ENCODE measurements at regions not wholly inside any gene's neighbourhood (a gene's known extent, or its start where the extent isn't known, plus 50 kb on each side); places are given as distances from the start of the nearest gene placed in this dataset.
"Not testable (repeated sequence)": the region's sequence is repeated elsewhere in the genome, so short reads cannot be mapped to it uniquely, and the experiment has no call there.

DNA sequence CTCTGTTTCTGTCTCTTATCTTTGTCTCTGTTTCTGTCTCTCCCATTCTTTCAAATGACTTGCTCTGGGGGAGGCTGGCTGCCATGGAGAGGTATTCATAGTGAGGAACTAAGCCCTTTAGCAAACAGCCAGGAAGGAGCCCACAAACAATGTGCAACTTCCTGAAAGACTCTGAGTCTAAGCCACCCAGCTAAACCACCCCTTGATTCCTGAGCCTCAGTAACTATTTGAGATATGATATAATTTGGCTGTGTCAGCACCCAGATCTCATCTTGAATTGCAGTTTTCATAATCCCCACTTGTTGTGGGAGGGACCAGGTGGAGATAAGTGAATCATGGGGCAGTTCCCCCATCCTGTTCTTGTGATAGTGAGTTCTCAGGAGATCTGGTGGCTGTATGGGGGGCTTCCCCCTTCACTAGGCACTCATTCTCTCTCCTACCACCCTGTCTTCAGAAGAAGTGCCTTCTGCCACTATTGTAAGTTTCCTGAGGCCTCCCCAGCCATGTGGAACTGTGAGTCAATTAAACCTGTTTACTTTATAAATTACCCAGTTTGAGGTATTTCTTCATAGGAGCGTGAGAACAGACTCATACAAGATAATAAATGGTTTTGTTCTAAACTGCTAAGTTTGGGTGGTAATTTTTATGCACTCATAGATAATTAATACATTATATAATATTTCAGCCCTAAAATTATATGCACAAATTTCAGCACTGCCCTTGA, 121.2 kb upstream of the FOXP2 start:
- DNase-seq (ENCODE audit: low read depth in 4 of 4, low spot score in 3 of 4) = no peak

DNA sequence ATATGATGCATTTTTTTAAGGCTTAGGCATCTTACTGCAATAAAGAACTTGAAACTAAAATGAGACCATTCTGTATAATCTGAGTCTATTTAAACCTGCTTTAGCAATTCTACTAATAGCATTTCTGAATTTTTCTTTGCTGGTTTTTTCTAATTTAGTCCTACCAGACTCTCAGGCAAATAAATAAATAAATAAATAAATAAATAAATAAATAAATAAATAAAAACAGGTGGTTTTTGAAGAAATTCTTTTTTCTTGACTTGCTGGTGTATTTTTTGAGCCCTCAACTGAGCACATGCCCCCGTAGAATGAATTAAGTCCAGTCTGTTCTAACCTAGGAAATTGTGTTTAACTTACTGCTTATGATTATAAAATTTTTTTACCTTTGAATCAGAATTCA, 134.7 kb upstream of the FOXP2 start:
- no peak for DNase-seq (ENCODE audit: low read depth in 4 of 4, low spot score in 3 of 4)

DNA sequence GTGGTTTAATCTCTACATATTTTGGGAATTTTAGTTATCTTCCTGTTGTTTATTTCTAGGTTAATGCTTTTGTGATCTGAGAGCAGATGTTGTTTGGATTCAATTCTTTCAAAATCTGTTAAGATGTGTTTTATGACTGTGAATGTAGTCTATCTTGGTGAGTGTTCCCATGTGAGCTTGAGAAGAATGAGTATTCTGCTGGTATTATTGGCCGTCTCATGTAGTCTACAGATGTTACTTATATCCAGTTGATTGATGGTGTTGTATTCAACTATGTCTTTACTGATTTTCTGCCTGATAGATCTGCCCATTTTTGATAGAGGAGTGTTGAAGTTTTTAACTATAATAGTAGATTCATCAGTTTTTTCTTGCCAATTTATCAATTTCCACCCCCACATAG, 141.4 kb upstream of the FOXP2 start:
- DNase-seq (ENCODE audit: low read depth in 4 of 4, low spot score in 3 of 4) = no peak

DNA sequence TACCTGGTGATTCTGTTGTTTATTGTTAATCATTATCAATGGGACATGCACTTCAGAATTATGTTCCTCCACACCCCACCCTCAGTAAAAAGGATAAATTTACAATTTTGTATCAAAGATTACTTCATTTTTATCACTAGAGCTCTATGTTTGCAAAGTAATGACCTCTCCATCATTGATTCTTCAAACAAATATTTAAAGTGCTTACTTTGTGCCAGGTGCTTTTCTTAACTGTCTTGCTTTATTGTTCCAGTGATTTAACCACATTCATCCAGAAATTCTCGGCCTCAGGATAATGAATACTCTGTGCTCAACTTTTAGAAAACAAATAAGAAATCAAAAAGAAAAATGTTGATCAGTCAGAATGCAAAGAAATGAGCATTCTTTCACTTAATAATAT, 144.9 kb upstream of the FOXP2 start:
- DNase-seq (ENCODE audit: low read depth in 4 of 4, low spot score in 3 of 4) = no peak

DNA sequence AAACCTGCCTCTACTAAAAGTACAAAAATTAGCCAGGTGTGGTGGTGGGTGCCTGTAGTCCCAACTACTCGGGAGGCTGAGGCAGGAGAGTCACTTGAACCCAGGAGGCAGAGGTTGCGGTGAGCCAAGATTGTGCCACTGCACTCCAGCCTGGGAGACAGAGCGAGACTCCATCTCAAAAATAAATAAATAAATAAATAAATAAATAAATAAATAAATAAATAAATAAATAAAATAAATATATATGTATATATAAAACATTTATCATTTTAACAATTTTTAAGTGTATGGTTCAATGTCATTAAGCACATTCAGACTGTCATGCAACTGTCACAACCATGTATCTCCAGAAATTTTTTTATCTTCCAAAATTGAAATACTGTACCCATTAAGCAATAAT, 147.1 kb upstream of the FOXP2 start:
- DNase-seq (ENCODE audit: low read depth in 4 of 4, low spot score in 3 of 4) = not testable (repeated sequence)

DNA sequence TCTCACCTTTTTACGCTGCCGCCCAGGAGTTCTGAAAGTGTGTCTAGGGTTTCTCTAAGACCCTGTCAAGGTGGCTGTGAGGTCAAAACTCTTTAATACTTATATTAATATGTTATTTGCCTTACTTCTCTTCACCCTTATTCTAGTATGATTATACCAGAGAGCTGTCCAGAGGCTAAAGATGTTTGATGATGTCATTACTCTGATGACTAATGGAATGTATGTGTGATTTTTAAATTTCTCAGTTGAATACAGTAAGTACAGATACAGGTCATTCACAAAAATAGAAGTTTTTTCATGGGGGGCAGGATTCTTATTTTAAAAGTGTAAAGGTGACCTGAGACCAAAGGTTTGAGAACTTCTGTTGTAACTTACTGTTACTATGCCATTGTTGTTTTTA, 150.6 kb upstream of the FOXP2 start:
- no peak for DNase-seq (ENCODE audit: low read depth in 4 of 4, low spot score in 3 of 4)

DNA sequence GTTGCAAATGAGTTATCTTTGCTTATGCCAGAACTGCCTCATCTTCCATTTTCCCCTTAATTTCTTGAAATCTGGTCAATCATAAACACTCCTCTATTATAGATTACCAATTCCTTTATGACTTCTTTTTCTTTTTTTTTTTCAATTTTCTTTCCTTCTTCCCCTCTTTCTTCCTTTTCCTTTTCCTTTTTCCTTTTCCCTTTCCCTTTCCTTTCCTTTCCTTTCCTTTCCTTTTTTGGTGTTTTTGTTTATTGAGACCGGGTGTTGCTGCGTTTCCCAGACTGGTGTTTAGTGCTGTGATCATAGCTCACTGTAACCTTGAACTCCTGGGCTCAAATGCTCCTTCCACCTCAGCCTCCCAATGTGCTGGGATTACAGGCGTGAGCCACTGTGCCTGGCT, 151.4 kb upstream of the FOXP2 start:
- DNase-seq (ENCODE audit: low read depth in 4 of 4, low spot score in 3 of 4) = no peak

DNA sequence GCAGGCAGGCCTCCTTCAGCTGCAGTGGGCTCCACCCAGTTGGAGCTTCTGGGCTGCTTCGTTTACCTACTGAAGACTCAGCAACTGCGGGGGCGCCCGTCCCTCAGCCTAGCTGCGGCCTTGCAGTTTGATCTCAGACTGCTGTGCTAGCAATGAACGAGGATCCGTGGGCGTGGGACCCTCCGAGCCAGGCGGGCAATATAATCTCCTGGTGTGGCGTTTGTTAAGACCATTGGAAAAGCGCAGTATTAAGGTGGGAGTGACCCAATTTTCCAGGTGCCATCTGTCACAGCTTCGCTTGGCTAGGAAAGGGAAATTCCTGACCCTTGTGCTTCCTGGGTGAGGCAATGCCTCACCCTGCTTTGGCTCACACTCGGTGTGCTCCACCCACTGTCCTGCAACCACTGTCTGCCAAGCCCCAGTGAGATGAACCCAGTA, 159.2 kb upstream of the FOXP2 start:
- DNase-seq (ENCODE audit: low read depth in 4 of 4, low spot score in 3 of 4) = no peak

DNA sequence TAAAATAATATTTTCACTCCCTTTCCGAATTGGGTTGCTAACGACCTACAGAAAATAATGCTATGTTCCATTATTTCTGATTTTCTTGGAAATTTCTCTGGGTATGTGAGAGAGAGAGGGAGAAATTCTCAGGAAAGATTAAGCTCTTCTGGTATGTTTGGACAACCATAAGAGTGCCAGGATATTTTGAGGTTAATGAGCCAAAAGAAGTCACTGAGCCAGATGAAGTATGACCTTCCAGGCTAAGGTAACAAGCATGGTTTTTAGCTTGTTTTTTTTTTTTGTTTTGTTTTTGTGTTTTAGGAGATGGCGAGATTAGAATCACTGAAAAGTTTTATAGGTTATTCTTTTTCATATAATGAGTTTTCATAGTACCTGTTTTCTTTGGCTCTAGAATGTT, 171.0 kb upstream of the FOXP2 start:
- peak in 2 of 4 donors; percentile 17 to 22 for DNase-seq (ENCODE audit: low read depth in 4 of 4, low spot score in 3 of 4)

DNA sequence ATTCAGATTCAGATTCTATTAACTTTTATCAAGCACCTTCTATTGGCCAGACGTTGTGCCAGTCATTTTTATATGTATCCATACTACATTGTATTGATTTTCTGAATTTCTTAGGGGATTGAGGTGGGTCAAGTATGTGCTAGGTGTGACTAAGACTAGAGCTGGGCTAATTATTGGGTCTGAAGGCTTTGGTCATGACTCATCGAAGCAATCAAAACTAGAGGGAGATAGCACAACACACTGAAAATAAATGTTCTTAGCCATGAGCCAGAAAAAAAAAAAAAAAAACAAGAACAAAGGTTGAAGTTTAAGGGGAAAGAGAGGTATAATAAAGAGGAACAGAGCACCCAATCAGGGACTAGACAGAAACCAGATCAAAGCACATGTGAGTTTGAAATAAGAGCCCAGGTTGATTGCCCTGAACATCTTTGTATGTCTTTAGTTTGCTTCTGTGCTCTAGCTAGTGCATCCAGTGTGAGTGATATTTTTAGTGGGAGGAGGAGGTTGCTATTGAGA, 171.6 kb upstream of the FOXP2 start:
- no peak for DNase-seq (ENCODE audit: low read depth in 4 of 4, low spot score in 3 of 4)

DNA sequence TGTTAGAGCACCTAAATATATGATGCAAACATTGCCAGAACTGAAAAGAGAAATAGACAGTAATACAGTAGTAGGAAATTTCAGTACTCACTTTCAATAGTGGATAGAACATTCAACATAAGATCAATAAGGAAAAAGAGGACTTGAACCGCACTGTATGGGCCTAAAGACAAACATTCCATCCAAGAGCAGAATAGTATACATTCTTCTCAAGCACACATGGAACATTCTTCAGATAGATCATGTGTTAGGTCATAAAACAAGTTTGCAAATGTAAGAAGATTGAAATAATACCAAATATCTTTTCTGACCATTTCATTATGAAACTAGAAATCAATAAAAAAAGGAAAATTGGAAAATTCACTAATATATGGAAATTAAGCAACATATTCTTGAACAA, 185.4 kb upstream of the FOXP2 start:
- DNase-seq (ENCODE audit: low read depth in 4 of 4, low spot score in 3 of 4) = no peak

DNA sequence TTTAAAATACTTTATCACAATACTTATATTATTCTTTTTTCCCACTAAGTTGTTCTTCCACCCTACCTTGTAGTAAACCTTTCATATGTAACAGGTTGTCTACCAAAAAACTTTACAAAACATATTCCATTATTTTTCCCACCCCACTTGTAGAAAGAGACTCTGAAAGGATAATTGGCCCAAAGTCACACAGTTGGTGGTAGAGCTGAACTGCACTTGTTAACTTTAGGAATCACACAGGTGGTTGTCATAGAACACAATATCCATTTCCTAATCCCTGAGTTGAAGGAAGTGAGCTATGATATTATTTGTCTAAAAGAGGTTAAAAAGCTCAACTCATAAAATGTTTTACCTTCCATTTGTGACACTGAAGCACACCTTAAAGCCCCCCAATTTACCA, 188.8 kb upstream of the FOXP2 start:
- DNase-seq (ENCODE audit: low read depth in 4 of 4, low spot score in 3 of 4) = no peak

DNA sequence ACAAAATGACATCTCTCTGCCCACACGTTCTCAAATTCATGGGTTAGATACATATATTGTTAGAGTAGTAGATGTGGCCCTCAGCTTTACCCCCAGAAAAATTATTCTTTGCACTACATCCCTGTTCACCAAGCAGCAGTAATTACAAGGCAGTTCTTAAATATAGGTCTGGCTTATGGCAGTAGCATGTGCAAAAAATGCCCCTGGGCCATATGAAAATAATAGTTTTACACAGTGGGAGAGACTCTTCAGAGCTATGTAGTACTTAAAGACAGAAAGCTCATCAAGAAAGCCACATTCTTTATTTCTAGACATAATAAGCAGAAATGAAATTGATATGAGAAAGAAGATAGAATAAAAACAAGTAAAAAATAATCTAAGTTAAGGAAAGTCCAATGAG, 196.3 kb upstream of the FOXP2 start:
- DNase-seq (ENCODE audit: low read depth in 4 of 4, low spot score in 3 of 4) = no peak

DNA sequence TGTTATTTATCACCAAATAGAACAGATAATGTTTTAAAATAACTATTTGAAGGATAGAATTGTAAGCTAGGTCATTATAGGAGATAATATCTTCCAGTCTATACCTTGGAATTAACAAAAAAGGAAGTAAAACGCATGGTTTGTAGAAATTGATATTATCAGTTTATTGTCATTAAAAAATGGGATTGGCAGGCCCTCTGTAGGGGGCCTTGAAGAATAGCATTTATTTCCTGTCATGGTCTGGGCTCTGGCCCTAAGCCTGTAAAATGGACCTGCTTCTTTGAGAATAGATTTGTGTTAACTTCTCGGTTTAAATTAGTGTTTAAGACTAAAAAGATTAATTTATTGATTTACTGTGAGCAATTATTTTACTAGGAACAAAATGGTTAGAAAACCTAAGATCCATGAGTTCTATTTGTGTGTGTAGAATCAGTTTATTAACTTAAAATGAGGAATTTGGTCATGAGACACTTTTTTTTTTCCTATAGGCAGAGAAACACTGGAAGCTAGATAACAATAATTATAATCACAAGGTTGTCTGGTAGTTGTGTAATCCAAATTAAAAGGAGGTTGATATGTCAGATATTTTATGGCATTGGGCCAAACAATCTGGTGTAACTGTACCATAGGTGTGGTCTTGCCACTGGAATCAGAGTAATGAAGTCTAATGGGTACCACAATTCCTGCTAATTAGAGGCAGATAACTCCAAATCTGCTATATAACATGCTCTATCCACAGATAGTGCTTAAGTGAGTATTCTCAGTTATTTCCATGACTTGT, 197.4 kb upstream of the FOXP2 start:
- no peak for DNase-seq (ENCODE audit: low read depth in 4 of 4, low spot score in 3 of 4)

DNA sequence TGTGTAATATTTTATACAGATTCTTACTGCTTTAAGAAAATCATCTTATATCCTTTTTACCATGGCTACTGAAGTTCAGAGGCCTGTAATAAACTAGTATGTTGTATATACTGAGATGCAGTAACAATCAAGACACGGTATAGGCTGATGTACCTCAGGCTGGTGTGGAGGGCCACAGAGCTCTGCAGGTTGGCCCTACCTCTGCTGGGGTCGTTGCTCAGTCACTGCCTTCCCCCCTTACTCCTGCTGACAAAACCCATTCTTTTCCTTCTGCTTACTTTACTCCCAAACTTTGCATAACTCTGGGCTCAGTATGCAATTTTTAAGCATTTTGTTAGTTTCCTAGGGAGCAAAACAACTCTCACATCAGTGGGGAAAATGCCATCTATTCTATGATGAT, 200.1 kb upstream of the FOXP2 start:
- DNase-seq (ENCODE audit: low read depth in 4 of 4, low spot score in 3 of 4) = no peak

DNA sequence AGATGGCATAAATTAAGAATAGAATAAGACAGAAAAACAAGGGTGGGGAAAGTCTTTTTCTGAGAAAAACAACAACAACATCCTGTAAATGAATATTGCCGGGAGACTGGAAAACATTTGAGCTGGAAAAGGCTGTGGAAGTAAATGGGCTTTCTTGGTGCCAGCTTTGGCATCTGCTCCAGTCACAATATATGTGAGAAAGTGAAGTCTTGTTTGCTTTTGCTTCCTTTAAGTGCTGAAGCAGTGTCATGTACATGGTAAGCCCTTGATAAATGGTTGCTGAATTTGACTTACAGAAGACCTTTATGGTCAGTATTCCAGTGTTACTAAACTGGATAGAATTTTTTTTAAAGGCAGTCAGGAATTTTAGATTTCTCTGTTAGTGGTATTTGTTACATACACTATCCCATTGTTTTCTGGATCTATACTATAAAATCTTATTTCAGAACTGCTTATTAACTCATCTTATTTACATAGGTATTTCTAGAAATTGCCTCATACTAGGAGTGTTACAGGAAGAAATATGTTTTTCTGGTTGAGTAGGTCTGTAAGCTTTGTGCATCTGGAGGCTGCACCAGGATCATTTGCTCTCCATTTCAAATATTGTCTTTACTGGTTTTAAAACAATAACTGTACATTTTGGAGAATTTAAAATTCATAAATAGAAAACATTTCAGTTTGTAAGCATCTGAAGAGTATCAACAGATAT, 201.7 kb upstream of the FOXP2 start:
- no peak for DNase-seq (ENCODE audit: low read depth in 4 of 4, low spot score in 3 of 4)

DNA sequence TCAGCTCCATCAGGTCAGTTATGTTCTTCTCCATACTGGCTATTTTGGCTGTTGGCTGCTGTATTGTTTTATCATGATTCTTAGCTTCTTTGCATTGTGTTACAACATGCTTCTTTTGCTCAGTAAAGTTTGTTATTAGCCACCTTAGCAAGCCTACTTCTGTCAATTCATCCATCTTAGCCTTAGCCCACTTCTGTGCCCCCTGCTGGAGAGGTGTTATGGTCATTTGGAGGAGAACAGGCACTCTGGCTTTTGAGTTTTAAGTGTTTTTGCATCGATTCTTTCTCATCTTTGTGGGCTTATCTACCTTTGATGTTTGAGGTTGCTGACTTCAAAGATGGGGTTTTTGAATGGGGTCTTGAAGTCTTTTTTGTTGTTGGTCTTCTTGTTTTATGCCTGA, 204.6 kb upstream of the FOXP2 start:
- no peak for DNase-seq (ENCODE audit: low read depth in 4 of 4, low spot score in 3 of 4)

DNA sequence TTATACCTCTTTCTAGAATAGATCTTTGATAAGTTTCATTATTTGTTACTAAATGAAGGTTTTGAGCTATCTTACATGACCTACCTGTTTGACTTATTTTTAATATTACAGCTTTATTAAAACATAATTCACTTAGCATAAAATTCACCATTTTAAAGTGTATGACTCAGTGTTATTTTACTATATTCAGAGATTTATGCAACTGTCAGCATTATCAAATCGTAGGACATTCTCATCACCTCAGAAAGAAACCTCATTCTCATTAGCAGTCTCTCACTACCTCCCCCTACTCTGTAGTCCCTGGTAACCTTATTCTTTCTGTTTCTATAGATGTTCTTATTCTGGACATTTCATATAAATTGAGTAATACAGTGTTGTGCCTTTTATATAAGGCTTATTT, 207.9 kb upstream of the FOXP2 start:
- DNase-seq (ENCODE audit: low read depth in 4 of 4, low spot score in 3 of 4) = no peak

DNA sequence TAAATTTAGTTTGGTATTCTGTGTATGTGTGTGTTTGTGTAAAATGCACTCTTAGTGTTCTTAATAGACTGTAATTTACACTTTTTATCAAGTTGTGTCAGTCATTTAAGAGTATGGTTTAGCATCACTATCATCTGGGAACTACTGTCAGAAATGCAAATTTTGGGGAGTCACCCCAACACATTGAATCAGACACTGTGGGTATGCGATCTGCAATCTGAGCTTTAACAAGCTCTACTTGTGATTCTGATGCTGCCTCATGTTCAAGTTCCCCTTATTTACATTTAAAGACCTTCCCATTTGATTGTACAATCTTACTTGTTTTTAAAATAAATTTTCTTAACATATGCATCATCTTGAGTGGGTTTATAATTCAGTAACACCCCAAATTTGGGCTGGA, 218.1 kb upstream of the FOXP2 start:
- no peak for DNase-seq (ENCODE audit: low read depth in 4 of 4, low spot score in 3 of 4)

DNA sequence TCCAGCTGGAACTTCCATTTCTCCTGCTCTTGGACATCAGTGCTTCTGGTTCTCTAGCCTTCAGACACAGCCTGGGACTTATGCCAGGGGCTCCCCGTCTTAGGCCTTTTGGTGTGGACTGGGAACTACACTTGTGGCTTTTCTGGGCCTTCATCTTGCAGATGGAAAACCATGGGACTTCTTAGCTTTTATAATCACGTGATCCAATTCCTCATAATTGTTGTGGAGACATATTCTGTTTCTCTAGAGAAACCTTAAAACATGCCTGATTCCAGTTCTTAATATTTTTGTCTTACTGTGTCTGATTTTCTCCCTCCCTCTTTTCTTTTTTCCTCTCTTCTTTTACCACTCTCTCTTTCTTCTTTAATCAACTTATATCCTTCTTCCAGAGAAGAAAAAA, 224.2 kb upstream of the FOXP2 start:
- no peak for DNase-seq (ENCODE audit: low read depth in 4 of 4, low spot score in 3 of 4)

DNA sequence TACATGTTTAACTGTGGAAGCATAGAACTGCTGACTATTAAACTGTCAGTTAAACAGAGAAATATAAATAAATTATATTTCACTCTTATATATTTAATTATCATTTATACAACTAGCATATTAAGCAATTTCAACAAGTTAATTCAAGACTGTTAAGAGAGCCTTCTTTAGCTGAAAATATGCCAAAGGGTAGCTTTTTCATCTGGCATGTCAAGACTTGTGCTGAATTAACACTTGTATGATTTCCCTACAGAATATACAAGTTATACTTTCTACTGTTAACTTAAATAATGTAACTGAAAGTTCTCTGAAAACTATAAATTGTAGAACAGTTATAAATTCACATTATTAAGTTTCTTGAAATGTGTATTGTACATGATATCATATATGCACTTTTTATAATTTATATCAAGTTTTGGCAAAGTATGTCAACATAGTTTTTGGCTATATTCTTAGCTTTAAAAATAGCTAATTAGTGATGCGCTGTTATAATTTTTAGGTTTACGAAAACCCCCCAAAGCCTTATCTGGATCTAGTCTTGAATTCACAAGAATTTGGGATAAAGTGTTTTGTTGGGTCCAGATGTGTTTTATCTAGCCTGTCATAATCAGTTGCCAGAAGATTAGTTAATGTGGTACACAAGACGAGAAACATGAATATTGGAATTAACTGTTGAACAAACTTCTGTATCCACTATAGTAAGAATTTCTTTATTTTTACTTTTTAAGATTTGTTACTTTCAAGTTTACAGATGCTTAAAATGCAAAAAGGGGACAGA, 231.1 kb upstream of the FOXP2 start:
- DNase-seq (ENCODE audit: low read depth in 4 of 4, low spot score in 3 of 4) = no peak

Data from right renal pelvis (tissue), 4 donors.